BLaER1 treated with 17β-estradiol and CSF1 and Interleukin-3, amounts not matched to agents 10 nM and 100 nM (cell line): ENCODE measurements at regions not wholly inside any gene's neighbourhood (a gene's known extent, or its start where the extent isn't known, plus 50 kb on each side); places are given as distances from the start of the nearest gene placed in this dataset.

Source experiments
- H3K27ac ChIP-seq, 11 experiments: shearing (Covaris generic); formaldehyde crosslinking; 2 replicates each; pipeline ENCODE4 v1.8.1; 2022
- H3K27me3 ChIP-seq, 11 experiments: shearing (Covaris generic); formaldehyde crosslinking; 2 replicates each; pipeline ENCODE4 v1.8.1; 2022
- H3K36me3 ChIP-seq, 11 experiments: shearing (Covaris generic); formaldehyde crosslinking; 2 replicates each; pipeline ENCODE4 v1.8.1; 2022
- H3K4me1 ChIP-seq, 10 experiments: shearing (Covaris generic); formaldehyde crosslinking; 2 replicates each; pipeline ENCODE4 v1.8.1; 2022
- H3K4me2 ChIP-seq, 11 experiments: shearing (Covaris generic); formaldehyde crosslinking; 2 replicates each; pipeline ENCODE4 v1.8.1; 2022
- H3K4me3 ChIP-seq, 10 experiments: shearing (Covaris generic); formaldehyde crosslinking; 2 replicates each; pipeline ENCODE4 v1.8.1; 2022
- H3K9ac ChIP-seq, 11 experiments: shearing (Covaris generic); formaldehyde crosslinking; 2 replicates each; pipeline ENCODE4 v1.8.1; 2022
- H3K9me3 ChIP-seq, 11 experiments: shearing (Covaris generic); formaldehyde crosslinking; replicated peaks in 1 of 11; 2 replicates each; pipeline ENCODE4 v1.8.1; 2022
- H4K20me1 ChIP-seq, 11 experiments: shearing (Covaris generic); formaldehyde crosslinking; 2 replicates each; pipeline ENCODE4 v1.8.1; 2022
- Cebpa-rat ChIP-seq, 11 experiments: shearing (Covaris generic); IDR thresholded peaks; 2 replicates each; pipeline ENCODE4 v1.8.1; 2022

- Histone ChIP-seq H4K20me1 (no peaks in the 10 kb centered on the region), H3K27ac (no peak overlapping the region), H3K9me3 (no peaks in the 10 kb centered on the region), H3K4me3 (no peak overlapping the region), H3K36me3 (no peaks in the 10 kb centered on the region), H3K9ac (no peak overlapping the region), H3K4me1 (no peaks in the 10 kb centered on the region), H3K4me2 (no peak overlapping the region), H3K27me3 (no peaks in the 10 kb centered on the region)
- TF ChIP-seq Cebpa-rat (IDR thresholded peaks at IDR 0.05) = no peak
Measured at GRCh38 chr11:42669248-42669976, 642.4 kb upstream of the API5 start.

- Histone ChIP-seq H3K4me2 (no peak overlapping the region), H3K27me3 (no peaks in the 10 kb centered on the region), H3K27ac (no peak overlapping the region), H3K4me3 (no peak overlapping the region), H3K9ac (no peak overlapping the region), H3K4me1 (no peaks in the 10 kb centered on the region), H3K36me3 (no peaks in the 10 kb centered on the region), H3K9me3 (no peaks in the 10 kb centered on the region), H4K20me1 (no peaks in the 10 kb centered on the region)
- TF ChIP-seq Cebpa-rat (IDR thresholded peaks at IDR 0.05) = no peak
Measured at GRCh38 chr11:42674436-42674835, 637.4 kb upstream of the API5 start.

- H3K4me3 ChIP-seq = no peak overlapping the region
- H3K36me3 ChIP-seq = no peaks in the 10 kb centered on the region
- H3K27ac ChIP-seq = no peak overlapping the region
- no peaks in the 10 kb centered on the region for H3K4me1 ChIP-seq
- H4K20me1 ChIP-seq = no peaks in the 10 kb centered on the region
- no peak overlapping the region for H3K9ac ChIP-seq
- H3K9me3 ChIP-seq = no peaks in the 10 kb centered on the region
- no peaks in the 10 kb centered on the region for H3K27me3 ChIP-seq
- TF ChIP-seq Cebpa-rat (IDR thresholded peaks at IDR 0.05) = no peak
- no peak overlapping the region for H3K4me2 ChIP-seq
Measured at GRCh38 chr11:42707541-42707940, 604.3 kb upstream of the API5 start.

- H3K4me1 ChIP-seq = no peaks in the 10 kb centered on the region
- no peak for TF ChIP-seq Cebpa-rat (IDR thresholded peaks at IDR 0.05)
- no peak overlapping the region for H3K27ac ChIP-seq
- H3K9me3 ChIP-seq = no peaks in the 10 kb centered on the region
- no peak overlapping the region for H3K9ac ChIP-seq
- H3K27me3 ChIP-seq = no peaks in the 10 kb centered on the region
- H3K4me2 ChIP-seq = no peak overlapping the region
- H4K20me1 ChIP-seq = no peaks in the 10 kb centered on the region
- no peaks in the 10 kb centered on the region for H3K36me3 ChIP-seq
- H3K4me3 ChIP-seq = no peak overlapping the region
Measured at GRCh38 chr11:42709216-42709615, 602.6 kb upstream of the API5 start.

GRCh38 chr11:42713279-42713678, 598.5 kb upstream of the API5 start:
- H3K36me3 ChIP-seq = no peaks in the 10 kb centered on the region
- no peaks in the 10 kb centered on the region for H4K20me1 ChIP-seq
- no peak overlapping the region for H3K27ac ChIP-seq
- H3K4me3 ChIP-seq = no peak overlapping the region
- no peaks in the 10 kb centered on the region for H3K9me3 ChIP-seq
- H3K27me3 ChIP-seq = no peaks in the 10 kb centered on the region
- H3K9ac ChIP-seq = no peak overlapping the region
- TF ChIP-seq Cebpa-rat (IDR thresholded peaks at IDR 0.05) = no peak
- H3K4me2 ChIP-seq = no peak overlapping the region
- H3K4me1 ChIP-seq = no peaks in the 10 kb centered on the region

GRCh38 chr11:42713753-42714152, 598.0 kb upstream of the API5 start:
- no peak for TF ChIP-seq Cebpa-rat (IDR thresholded peaks at IDR 0.05)
- Histone ChIP-seq H3K27me3 (no peaks in the 10 kb centered on the region), H3K9ac (no peak overlapping the region), H3K9me3 (no peaks in the 10 kb centered on the region; a peak in 1 of 22 replicates), H4K20me1 (no peaks in the 10 kb centered on the region), H3K27ac (no peak overlapping the region), H3K36me3 (no peaks in the 10 kb centered on the region), H3K4me3 (no peak overlapping the region), H3K4me1 (no peaks in the 10 kb centered on the region), H3K4me2 (no peak overlapping the region)

GRCh38 chr11:42720716-42721563, 590.9 kb upstream of the API5 start:
- H3K36me3 ChIP-seq = no peaks in the 10 kb centered on the region
- H3K4me2 ChIP-seq = no peak overlapping the region
- no peak for TF ChIP-seq Cebpa-rat (IDR thresholded peaks at IDR 0.05)
- H3K4me3 ChIP-seq = no peak overlapping the region
- no peaks in the 10 kb centered on the region; a peak in 1 of 22 replicates for H3K9me3 ChIP-seq
- no peak overlapping the region for H3K27ac ChIP-seq
- peaks cover 0 to 6% (median 0%) of the 10 kb centered on the region in 10 experiments; a peak in 2 of 20 replicates for H3K4me1 ChIP-seq
- H4K20me1 ChIP-seq = no peaks in the 10 kb centered on the region
- H3K27me3 ChIP-seq = no peaks in the 10 kb centered on the region
- H3K9ac ChIP-seq = no peak overlapping the region

GRCh38 chr11:42727879-42728278, 583.9 kb upstream of the API5 start:
- Histone ChIP-seq H4K20me1 (no peaks in the 10 kb centered on the region), H3K9ac (no peak overlapping the region), H3K36me3 (no peaks in the 10 kb centered on the region)

GRCh38 chr11:42762348-42762747, 549.4 kb upstream of the API5 start:
- no peaks in the 10 kb centered on the region for H4K20me1 ChIP-seq
- H3K4me2 ChIP-seq = no peak overlapping the region
- H3K9me3 ChIP-seq = no peaks in the 10 kb centered on the region
- no peak for TF ChIP-seq Cebpa-rat (IDR thresholded peaks at IDR 0.05)
- no peak overlapping the region for H3K27ac ChIP-seq
- H3K9ac ChIP-seq = no peak overlapping the region
- H3K27me3 ChIP-seq = no peaks in the 10 kb centered on the region
- no peaks in the 10 kb centered on the region for H3K36me3 ChIP-seq
- no peaks in the 10 kb centered on the region for H3K4me1 ChIP-seq
- H3K4me3 ChIP-seq = no peak overlapping the region

More at GRCh38 chr11:42727879-42728278, 583.9 kb upstream of the API5 start:
- TF ChIP-seq Cebpa-rat (IDR thresholded peaks at IDR 0.05) = no peak
- H3K27me3 ChIP-seq = no peaks in the 10 kb centered on the region
- no peak overlapping the region for H3K4me2 ChIP-seq
- H3K4me3 ChIP-seq = no peak overlapping the region
- no peaks in the 10 kb centered on the region for H3K9me3 ChIP-seq
- H3K4me1 ChIP-seq = peaks cover 0 to 6% (median 0%) of the 10 kb centered on the region in 10 experiments; a peak in 2 of 20 replicates
- H3K27ac ChIP-seq = no peak overlapping the region

GRCh38 chr11:42764936-42765335, 546.9 kb upstream of the API5 start:
- Histone ChIP-seq H3K4me2 (no peak overlapping the region), H3K9me3 (no peaks in the 10 kb centered on the region), H3K27me3 (no peaks in the 10 kb centered on the region), H3K9ac (no peak overlapping the region), H3K27ac (no peak overlapping the region), H3K4me1 (no peaks in the 10 kb centered on the region), H3K4me3 (no peak overlapping the region), H3K36me3 (no peaks in the 10 kb centered on the region), H4K20me1 (no peaks in the 10 kb centered on the region)
- TF ChIP-seq Cebpa-rat (IDR thresholded peaks at IDR 0.05) = no peak
